ENCODE measurements at regions not wholly inside any gene's neighbourhood (a gene's known extent, or its start where the extent isn't known, plus 50 kb on each side); places are given as distances from the start of the nearest gene placed in this dataset.

GRCh38 chrX:23504540-23504884, 162.8 kb upstream of the PRDX4 start (continued):
- no peak for TF ChIP-seq ZNF449 (CRISPR knock-in tag; IDR thresholded peaks at IDR 0.05)
- no peak for TF ChIP-seq GABPB2 (CRISPR knock-in tag; conservative IDR thresholded peaks at IDR 0.05)

GRCh38 chrX:23504895-23505294, 162.4 kb upstream of the PRDX4 start:
- Histone ChIP-seq H3K79me2 (ENCODE audit: control insufficient read depth, insufficient read depth, low read length) (no peaks in the 10 kb centered on the region), H3K4me3 (no peak overlapping the region), H3K9me1 (ENCODE audit: control insufficient read depth, insufficient read depth, low read length) (no peaks in the 10 kb centered on the region), H3K27me3 (ENCODE audit: control insufficient read depth in 2 of 2, insufficient read depth in 2 of 2, low read length in 2 of 2) (no peaks in the 10 kb centered on the region), H2AFZ (ENCODE audit: low read depth, low read length) (no peak overlapping the region), H3K27ac (ENCODE audit: extremely low read depth, low read depth, low read length) (no peak overlapping the region), H3K36me3 (ENCODE audit: control insufficient read depth, insufficient read depth, low read length) (no peaks in the 10 kb centered on the region), H4K20me1 (replicated peaks; ENCODE audit: control insufficient read depth, insufficient read depth, low read length) (no peaks in the 10 kb centered on the region), H3K4me2 (ENCODE audit: insufficient read depth, low read length) (no peak overlapping the region), H3K9me3 (replicated peaks; ENCODE audit: control insufficient read depth, insufficient read depth, low read depth, low read length) (no peaks in the 10 kb centered on the region), H3K9ac (ENCODE audit: insufficient read depth in 1 of 2, low read depth in 2 of 2, low read length in 2 of 2) (no peak overlapping the region), H3K4me1 (replicated peaks in 1 of 2; ENCODE audit: control insufficient read depth in 2 of 2, insufficient read depth in 2 of 2, low read length in 2 of 2) (no peaks in the 10 kb centered on the region)
- no peak for FAIRE-seq
- in situ Hi-C loops (cut with MboI) (no loop called here), intact Hi-C loops (cut with micrococcal nuclease) (no loop called here)
- POLR2A ChIA-PET, result no interaction called here
- ATAC-seq, result no peak
- no TSS peak for BruUV-seq (replicated peaks)
- DNase-seq (ENCODE audit: extremely low read depth in 1 of 4, low spot score in 3 of 4), result no peak
- 0% methylated on average over 2 of the region's 2 CpGs for WGBS (ENCODE audit: insufficient coverage, low coverage, missing lambda C conversion rate)
- CTCF ChIA-PET (ENCODE audit: low intra/inter-chr PET ratio), result no interaction called here
- TF ChIP-seq TFAP4 (CRISPR knock-in tag; IDR thresholded peaks at IDR 0.05; ENCODE audit: borderline replicate concordance), result no peak
- no peak for TF ChIP-seq MLX (CRISPR knock-in tag; conservative IDR thresholded peaks at IDR 0.05)
- TF ChIP-seq TEAD2 (tag; IDR thresholded peaks at IDR 0.05), result no peak
- TF ChIP-seq E2F4 (CRISPR knock-in tag; IDR thresholded peaks at IDR 0.05; ENCODE audit: low read depth), result no peak
- no peak for TF ChIP-seq SMAD1 (IDR thresholded peaks at IDR 0.05; ENCODE audit: low read depth, low read length, partially characterized antibody)
- TF ChIP-seq ZNF398 (CRISPR knock-in tag; IDR thresholded peaks at IDR 0.05), result no peak
- TF ChIP-seq RUNX1 (IDR thresholded peaks at IDR 0.05; ENCODE audit: low read depth), result no peak
- no peak for TF ChIP-seq HDAC8 (tag; IDR thresholded peaks at IDR 0.05)
- no peak for TF ChIP-seq PCBP1 (IDR thresholded peaks at IDR 0.05; ENCODE audit: low read depth, low read length, poor library complexity, severe bottlenecking)
- TF ChIP-seq PHB (CRISPR knock-in tag; IDR thresholded peaks at IDR 0.05), result no peak
- no peak for TF ChIP-seq ZNF584 (CRISPR knock-in tag; IDR thresholded peaks at IDR 0.05; ENCODE audit: low read depth)
- TF ChIP-seq SUPT5H (IDR thresholded peaks at IDR 0.05), result no peak

Measured in K562 (cell line).